HT-29 (cell line): ENCODE measurements at regions not wholly inside any gene's neighbourhood (a gene's known extent, or its start where the extent isn't known, plus 50 kb on each side); places are given as distances from the start of the nearest gene placed in this dataset.

Experiments used
- DNase-seq: peaks from one replicate; pipeline ENCODE4 v3.0.0-alpha.2; 2015; ENCODE audit warnings: low spot score

GRCh38 chr16:64171632-64172031 lies 950.2 kb downstream of the CDH11 start:
- no peak for DNase-seq

- DNase-seq = no peak
These were observed 953.5 kb downstream of the CDH11 start for GRCh38 chr16:64168371-64168770.

- no peak for DNase-seq
These were observed 953.9 kb downstream of the CDH11 start for GRCh38 chr16:64167936-64168335.

GRCh38 chr16:64165368-64165767 lies 956.5 kb downstream of the CDH11 start:
- no peak for DNase-seq

- no peak for DNase-seq
These were observed 959.1 kb downstream of the CDH11 start for GRCh38 chr16:64162613-64163375.

GRCh38 chr16:64159976-64160375 lies 961.9 kb downstream of the CDH11 start:
- no peak for DNase-seq

- peak; percentile 3 for DNase-seq
These were observed 962.8 kb downstream of the CDH11 start for GRCh38 chr16:64158941-64159588.

GRCh38 chr16:64153718-64154117 lies 968.1 kb downstream of the CDH11 start:
- DNase-seq = no peak

GRCh38 chr16:64151990-64152767 lies 969.7 kb downstream of the CDH11 start:
- DNase-seq = no peak

- DNase-seq = no peak
These were observed 971.7 kb downstream of the CDH11 start for GRCh38 chr16:64150193-64150592.

- no peak for DNase-seq
These were observed 972.1 kb downstream of the CDH11 start for GRCh38 chr16:64149756-64150155.

GRCh38 chr16:64148356-64148755 lies 973.5 kb downstream of the CDH11 start:
- DNase-seq = no peak

- DNase-seq = no peak
These were observed 973.9 kb downstream of the CDH11 start for GRCh38 chr16:64147941-64148340.

- DNase-seq = no peak
These were observed 977.2 kb downstream of the CDH11 start for GRCh38 chr16:64144617-64145016.

- DNase-seq = no peak
These were observed 983.2 kb downstream of the CDH11 start for GRCh38 chr16:64138621-64139020.

GRCh38 chr16:64138006-64138405 lies 983.9 kb downstream of the CDH11 start:
- DNase-seq = no peak

GRCh38 chr16:64136743-64137142 lies 985.1 kb downstream of the CDH11 start:
- no peak for DNase-seq

GRCh38 chr16:64136314-64136713 lies 985.5 kb downstream of the CDH11 start:
- no peak for DNase-seq

GRCh38 chr16:64133366-64133765 lies 988.5 kb downstream of the CDH11 start:
- no peak for DNase-seq

- DNase-seq = no peak
These were observed 989.0 kb downstream of the CDH11 start for GRCh38 chr16:64132759-64133361.

- DNase-seq = no peak
These were observed 989.7 kb downstream of the CDH11 start for GRCh38 chr16:64132190-64132589.

- no peak for DNase-seq
These were observed 990.4 kb downstream of the CDH11 start for GRCh38 chr16:64131423-64131822.
